HK-2 (cell line): ENCODE measurements at regions not wholly inside any gene's neighbourhood (a gene's known extent, or its start where the extent isn't known, plus 50 kb on each side); places are given as distances from the start of the nearest gene placed in this dataset.

ENCODE experiments used
- DNase-seq: peaks from one replicate; pipeline ENCODE4 v3.0.0-alpha.2; 2018; ENCODE audit not compliant: unreplicated experiment

GRCh38 chr15:70491201-70491621 is 272.1 kb downstream of the UACA start:
- DNase-seq = no peak

- no peak for DNase-seq
Observed at GRCh38 chr15:70490838-70491155, 272.6 kb downstream of the UACA start.

GRCh38 chr15:70490148-70490837 is 273.1 kb downstream of the UACA start:
- no peak for DNase-seq

- no peak for DNase-seq
Observed at GRCh38 chr15:70488941-70489848, 274.2 kb downstream of the UACA start.

- peak; percentile 66 for DNase-seq
Observed at GRCh38 chr15:70488002-70488605, 275.3 kb downstream of the UACA start.

GRCh38 chr15:70487387-70487740 is 276.0 kb downstream of the UACA start:
- no peak for DNase-seq

GRCh38 chr15:70486451-70487386 is 276.6 kb downstream of the UACA start:
- peak; percentile 68 for DNase-seq

- DNase-seq = no peak
Observed at GRCh38 chr15:70486012-70486411, 277.3 kb downstream of the UACA start.

GRCh38 chr15:70484993-70485392 is 278.4 kb downstream of the UACA start:
- no peak for DNase-seq

GRCh38 chr15:70483513-70483912 is 279.8 kb downstream of the UACA start:
- DNase-seq = no peak

GRCh38 chr15:70480196-70480856 is 283.0 kb downstream of the UACA start:
- no peak for DNase-seq

- DNase-seq = no peak
Observed at GRCh38 chr15:70479785-70480184, 283.6 kb downstream of the UACA start.

- DNase-seq = no peak
Observed at GRCh38 chr15:70479056-70479455, 284.3 kb downstream of the UACA start.

GRCh38 chr15:70478251-70478990 is 284.9 kb downstream of the UACA start:
- no peak for DNase-seq

GRCh38 chr15:70477750-70478250 is 285.6 kb downstream of the UACA start:
- DNase-seq = no peak

GRCh38 chr15:70476441-70476840 is 286.9 kb downstream of the UACA start:
- DNase-seq = no peak

- no peak for DNase-seq
Observed at GRCh38 chr15:70475921-70476320, 287.4 kb downstream of the UACA start.

GRCh38 chr15:70475407-70475781 is 288.0 kb downstream of the UACA start:
- peak; percentile 13 for DNase-seq

GRCh38 chr15:70474471-70475406 is 288.6 kb downstream of the UACA start:
- peak; percentile 53 for DNase-seq
